ENCODE measurements at regions not wholly inside any gene's neighbourhood (a gene's known extent, or its start where the extent isn't known, plus 50 kb on each side); places are given as distances from the start of the nearest gene placed in this dataset.
"Not testable (repeated sequence)": the region's sequence is repeated elsewhere in the genome, so short reads cannot be mapped to it uniquely, and the experiment has no call there.

DNA sequence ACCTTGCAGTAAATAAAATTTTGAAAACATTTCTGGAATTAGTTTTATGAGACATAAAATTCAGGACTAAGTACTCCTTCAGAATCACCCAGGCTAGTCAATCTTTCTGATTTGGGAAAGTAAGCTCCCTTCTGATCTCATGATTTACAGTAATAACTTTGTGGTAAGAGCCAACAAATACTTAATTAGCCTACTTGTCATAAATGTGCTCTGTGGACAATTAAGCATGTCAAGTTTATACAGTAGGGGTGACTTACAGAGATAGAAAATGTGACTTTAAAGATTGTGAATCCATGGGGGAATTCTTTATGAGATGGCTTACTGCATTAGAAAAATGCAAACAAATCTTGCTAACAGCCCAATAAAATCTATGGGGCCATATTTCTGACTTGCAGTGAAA is 616.9 kb upstream of the GHITM start:
- no peak for DNase-seq

DNA sequence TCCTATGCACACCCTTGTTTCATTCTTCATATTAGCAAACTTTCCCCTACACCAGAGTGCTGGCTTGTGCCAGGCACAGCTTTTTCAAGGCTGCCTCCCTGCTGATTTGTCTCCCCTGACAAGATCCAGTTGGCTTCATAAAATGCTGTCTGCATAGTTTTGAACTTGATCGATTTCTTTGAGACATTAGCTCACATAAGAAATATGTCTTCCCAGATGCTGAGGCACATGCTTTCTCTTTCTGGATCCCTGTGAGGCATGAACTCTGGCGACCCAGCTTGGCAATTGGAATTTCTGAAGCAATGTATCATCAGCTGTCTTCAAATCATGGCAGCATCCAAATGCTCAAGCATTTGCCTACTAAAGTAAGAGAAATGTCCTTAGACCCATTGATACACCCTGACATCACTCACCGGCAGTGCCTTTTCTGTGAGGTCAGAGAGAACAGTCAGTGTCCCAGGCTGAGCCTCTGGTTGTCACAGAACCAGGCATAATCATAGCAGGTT is 616.4 kb upstream of the GHITM start:
- DNase-seq: no peak

DNA sequence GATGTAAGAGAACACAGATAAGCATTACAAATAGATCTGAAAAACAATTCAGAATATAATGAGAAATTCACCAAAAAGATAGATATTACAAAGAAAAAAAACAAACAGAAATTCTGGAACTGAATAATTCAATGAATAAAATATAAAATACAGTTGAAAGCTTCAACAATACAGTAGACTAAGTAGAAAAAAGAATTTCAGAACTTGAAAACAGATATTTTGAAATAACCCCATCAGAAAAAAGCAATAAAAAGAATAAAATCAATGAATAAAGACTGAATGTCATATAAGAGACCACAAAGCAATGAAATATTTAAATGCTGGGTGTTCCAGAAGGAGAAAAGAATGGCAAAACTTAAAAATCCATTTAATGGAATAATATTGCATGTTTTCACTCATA is 611.4 kb upstream of the GHITM start:
- no peak for DNase-seq

DNA sequence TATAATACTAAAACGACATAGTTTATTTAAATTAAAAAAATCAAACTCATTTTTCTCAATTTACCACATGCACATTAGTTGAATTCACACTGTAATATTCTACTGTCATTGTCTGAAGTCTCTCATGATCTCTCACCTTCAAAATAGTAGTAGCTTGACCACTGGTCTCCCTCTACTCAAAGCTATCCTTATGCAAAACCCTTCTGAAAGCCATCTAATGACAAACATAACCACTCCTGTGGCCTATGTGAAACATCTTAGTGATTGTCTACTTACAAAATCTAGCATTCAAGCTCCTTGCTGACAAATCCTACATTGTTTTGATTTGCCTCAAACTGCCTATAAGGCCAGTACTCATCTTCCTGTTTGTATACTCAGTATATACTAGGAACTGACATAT is 606.0 kb upstream of the GHITM start:
- DNase-seq: no peak

DNA sequence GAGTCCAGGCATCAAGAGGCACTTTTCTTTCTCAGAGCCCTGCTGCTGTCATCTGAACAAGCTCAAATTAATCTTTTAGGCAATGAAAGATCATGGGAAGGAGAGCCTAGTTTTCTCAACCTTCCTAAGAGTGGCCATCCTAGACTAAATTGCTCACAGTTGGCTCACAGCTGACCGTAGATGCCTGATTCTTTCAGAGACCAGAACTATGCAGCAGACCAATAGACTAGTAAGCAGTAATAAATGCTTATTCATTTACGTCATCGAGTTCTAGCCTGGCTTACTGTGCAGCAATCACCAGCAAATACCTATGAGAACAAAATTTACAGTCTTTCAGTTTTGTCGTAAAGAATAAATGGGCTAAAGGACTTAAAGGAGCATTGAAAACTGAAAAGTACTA is 602.9 kb upstream of the GHITM start:
- no peak for DNase-seq

DNA sequence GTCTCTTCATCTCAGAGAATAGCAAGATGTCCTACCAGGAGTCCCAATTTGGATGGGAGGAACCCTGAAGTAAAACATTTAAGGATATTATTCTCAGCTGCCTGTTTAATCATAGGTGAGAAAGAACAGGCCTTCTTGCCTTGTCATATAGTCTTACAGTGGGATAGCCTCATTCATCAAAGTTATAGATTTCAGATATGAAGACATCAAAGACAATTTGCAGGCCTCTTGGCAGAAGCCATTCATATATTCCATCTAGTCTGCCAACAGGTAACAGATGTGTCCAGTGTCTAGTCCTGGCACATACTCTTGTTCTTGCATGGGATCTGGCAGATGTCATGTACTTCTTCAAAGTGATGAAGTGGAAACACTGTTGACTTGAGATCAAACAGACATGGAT is 601.3 kb upstream of the GHITM start:
- DNase-seq: no peak

DNA sequence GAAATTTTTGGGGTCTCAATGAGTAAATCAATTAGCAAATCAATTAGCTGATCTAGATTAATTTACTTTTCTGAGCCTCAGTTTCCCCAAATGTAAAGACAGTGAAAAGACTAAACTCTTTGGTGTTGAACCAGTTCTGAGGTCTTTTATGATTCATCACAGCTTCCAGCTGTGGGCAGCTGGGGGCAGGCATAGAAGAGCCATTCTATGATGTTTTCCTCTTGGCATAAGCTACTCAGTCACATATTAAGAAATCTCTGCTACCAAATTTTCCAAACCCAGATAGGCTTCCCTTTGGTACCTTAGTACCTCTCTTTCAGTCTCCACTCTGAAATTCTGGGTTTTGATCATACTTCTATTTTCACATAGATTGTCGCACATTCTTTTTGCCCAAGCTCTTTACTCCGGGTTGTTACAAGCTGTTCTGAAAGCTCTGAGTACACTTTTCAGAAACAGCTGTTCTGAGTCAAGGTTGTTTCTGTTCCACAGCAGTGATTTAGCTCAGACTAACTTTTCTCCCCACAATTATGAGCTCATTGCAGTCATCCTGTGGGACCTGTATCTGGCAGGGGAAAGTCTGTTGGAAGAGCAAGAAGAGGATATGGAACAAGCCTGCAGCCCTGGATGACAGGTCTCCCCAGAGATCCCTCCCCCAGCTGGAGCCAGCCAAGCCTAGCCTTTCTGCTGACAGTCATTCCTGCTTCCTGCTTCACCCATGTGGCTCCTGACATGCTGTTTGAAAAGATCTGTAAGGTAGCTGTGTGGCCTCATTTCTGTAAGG is 599.6 kb upstream of the GHITM start:
- no peak for DNase-seq

DNA sequence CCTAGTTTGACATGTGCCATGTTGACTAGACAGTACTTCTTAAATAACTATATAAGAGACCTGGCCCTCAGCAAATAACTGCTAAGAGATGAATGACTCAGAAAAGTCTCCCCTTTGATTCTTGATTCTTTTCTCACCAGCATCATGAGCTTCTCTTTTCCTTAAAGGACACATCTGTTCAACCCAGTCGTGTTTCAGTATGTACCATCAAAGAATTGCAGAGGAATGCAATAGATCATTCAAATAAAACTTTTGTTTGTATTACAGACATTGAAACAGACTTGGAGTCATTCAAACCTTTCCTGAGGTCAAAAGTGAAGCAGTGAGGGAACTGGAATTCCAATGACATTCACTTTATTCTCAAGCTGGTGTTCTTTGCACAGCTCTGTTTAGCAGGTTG is 598.3 kb upstream of the GHITM start:
- DNase-seq: no peak

DNA sequence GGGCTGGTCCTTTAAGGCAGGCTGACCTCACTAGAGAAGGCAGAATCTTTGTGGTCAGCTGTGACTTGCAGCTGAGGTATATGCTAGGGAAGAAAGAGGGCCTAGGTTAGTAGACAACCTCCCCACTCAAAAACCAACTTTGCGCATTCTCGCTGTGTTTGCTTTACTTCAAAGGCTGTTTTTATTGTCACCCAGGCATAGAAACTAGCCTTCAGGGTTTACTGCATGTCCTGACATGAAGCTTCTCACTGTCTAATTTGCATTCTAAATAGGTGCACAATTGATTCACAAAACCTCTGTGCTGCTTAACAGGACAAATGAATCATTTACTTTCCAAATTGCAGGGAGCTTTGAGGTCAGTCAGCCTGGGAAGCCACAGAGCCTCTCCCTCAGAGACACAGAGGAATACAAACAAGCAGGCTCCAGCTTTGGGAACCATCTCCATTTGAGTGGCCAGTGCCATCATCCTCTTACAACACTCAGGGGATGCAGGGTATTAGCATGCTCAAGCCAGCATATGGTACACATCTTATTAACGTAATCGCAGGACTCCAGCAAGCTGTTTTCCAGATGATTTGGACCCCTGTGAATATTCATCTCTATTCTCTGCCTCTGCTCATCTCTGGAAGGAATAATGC is 596.4 kb upstream of the GHITM start:
- no peak for DNase-seq

DNA sequence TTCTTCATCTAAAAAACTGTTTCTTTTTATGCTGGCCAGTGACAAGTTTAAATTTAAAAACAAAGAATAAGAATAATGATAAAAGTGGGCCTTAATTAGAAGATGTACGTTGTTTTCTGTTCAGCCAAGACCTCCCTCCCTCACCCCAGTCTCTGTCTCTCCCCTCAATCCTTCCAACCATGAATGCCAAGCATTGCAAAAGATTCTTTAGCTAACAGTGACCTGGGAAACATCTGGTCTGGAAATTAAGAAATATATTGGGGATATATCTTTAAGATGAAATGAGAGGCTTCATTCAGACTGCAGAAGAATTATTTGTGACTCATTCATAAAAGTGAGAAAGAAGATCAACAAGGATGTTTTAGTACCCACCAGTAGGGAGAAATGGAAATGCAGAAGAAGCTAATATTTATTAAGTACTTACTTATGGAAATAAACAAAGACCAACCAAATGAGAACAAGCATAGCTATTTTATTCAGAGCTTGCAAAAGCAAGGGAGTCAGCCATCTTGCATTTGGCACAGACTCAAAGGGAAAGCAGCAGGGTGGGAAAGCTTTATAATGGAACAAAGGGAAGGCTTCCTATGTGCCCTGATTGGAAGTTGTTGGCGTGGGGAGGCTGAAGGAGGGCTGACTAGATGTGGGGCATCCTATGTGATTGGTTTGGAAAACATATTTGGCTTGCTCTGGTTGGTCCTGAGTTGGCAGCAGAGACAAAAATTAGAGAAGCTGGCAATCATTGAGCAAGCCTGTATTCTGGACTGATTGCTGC is 595.4 kb upstream of the GHITM start:
- no peak for DNase-seq

DNA sequence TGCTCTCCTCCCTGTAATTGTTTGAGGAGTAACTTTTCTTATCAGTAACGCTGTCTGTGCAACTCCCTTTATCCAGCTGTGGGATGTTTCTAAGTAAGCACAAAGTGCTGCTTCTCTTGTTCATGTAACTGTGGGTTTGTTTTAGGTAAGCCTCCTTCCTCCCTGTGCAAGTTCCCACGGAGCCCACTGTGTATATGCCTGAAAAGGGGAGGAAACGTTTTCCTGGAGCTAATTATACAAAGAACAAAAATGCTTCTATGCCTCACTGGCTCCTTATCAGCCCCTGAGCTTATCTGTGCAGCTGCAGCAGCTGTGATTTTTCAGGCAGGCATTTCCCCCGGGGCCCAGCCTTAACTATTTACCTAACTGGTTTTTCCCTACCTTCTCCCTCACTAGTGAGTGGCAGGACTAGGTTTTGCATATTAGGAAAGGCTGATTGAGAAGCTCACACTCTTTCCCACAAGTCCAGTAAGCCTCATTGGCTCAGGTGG is 593.4 kb upstream of the GHITM start:
- DNase-seq: no peak

DNA sequence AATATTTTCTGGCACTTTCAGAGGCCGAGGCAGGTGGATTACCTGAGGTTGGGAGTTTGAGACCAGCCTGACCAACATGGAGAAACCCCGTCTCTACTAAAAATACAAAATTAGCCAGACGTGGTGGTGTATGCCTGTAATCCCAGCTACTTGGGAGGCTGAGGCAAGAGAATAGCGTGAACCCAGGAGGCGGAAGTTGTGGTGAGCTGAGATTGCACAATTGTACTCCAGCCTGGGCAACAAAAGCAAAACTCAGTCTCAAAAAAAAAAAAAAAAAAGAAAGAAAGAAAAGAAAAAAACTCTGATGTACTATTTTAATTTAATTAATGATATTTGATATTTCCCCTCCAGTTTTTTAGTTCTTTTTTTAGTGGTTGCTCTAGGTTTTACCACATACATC is 588.1 kb upstream of the GHITM start:
- not testable (repeated sequence) for DNase-seq

DNA sequence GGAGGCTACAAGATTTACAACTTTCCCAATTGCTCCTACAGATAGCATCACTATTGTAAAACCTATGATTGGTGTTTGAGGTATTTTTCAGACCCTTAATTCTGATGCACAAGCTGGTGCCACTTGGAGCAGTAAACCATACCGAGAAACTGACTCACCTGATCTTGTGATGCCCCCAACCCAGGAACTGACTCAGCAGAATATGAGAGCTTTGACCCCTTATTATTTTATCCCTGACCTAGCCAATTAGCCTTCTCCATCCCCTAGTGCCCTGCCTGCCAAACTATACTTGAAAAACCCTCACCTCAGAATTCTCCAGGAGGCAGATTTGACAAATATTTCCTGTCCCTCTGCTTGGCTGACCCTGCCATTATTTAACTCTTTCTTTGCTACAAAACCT is 585.9 kb upstream of the GHITM start:
- DNase-seq: no peak

DNA sequence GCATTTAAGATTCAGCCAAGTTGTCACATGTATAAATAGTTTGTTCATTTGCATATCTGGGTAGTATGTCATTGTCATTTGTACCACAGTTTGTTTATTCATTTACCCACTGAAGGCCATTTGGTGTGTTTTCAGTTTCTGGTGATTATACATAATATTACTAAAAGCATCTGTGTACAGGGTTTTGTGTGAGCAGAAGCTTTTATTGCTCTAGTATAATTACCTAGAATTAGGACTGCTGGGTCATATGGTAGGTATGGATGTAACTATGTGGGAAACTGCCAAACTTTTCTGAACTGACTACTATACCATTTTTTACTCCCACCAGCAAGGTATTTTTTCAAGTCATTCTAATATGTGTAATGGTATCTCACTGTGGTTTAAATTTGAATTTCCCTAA is 584.0 kb upstream of the GHITM start:
- no peak for DNase-seq

DNA sequence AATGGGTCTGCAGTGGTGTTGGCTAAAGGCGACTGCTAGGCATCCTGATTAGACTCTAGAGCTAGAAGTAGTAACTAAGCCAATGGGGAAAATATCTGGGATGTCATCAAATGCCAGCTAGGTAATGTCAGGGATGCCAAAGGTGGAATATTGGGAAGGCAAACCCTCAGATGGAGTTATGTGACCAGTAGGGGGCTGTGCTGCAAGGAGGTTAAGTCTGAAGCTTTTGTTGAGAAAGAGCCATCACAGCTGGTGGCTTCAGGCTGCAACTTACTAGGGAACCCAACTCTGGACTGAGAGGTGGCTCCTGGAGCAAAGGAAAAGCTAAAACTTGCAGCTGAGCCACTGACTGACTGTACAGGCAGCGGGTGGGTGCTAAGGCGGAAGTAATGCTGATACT is 576.9 kb upstream of the GHITM start:
- DNase-seq: no peak

DNA sequence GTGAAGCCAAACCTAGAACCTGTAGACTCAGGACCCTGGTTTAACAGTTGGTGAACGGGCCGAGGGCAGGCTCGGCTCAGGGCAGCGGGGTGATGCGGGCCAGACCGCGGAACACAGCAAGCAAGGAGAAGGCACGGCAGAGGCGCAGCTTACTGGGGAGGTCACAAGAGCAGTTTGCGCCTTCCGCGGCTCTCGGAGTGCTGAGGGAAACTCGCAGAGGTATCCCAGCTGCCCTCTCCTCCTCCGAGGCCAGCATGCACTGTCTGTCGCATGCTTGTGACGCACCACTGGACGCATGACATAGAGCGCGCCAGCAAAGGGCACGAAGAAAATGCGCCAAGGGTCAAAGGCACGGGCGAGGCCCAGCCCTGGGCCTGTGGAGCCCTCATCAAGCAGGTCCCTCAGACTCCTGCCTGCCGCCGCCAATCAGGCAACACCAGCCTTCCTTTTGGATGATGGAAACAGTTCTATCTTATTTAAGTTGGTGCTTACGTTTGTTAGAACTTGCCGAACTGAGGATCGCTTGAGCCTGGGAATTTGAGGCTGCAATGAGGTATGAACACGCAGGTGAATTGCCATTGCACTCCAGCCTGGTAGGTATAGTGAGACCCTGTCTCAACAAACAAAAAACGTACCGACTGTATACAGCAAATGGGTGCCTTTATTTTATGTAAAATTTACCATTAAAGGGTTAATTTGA is 574.3 kb upstream of the GHITM start:
- DNase-seq: no peak

DNA sequence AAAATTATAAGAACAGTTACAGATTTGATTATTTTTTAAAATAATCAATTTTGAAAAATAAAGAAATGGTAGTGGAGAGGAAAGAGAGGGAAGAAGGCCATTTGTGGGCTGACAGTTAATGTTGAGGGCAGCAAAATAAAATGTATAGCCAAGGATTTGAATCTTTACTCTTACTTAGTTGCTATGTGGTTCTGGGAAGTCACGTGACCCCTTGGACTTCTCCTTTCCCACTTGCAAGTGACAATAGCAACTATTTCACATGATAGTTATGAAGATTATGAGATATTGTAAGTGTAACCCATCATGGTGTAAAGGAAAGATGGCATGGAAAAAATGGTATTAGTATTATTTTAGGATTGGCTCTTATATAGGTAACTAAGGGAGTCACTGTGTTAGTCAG is 567.3 kb upstream of the GHITM start:
- no peak for DNase-seq

DNA sequence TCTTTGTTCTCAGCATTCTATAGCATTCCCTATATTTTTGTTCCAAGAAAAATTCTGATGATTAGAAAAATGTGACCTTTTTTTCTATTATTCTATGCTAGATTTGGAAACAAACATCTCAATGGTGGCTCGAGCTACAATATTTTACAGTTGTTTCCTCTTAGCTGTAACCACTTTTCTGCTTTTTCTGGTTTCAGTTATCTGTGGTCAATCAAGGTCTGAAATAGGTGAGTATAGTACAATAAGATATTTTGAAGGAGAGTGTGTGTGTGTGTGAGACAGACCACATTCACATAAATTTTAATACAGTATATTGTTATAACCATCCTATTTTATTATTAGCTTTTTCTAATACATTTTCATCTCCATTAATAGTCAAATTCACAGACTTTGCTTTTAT is 564.5 kb upstream of the GHITM start:
- no peak for DNase-seq

DNA sequence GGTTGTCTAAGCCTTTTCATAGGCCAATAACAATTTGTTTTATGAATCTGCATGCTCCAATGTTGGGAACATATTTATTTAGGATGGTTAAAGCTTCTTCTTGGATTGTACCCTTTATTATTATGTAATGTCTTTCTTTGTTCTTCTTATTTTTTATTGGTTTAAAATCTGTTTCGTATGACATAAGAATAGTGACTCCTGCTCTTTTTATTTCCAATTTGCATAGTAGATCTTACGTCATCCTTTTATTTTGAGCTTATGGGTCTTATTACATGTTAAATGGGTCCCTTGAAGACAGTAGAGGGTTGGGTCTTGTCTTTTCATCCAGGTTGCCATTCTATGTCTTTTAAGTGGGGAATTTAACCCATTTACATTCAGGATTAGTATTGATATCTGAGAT is 561.9 kb upstream of the GHITM start:
- no peak for DNase-seq

DNA sequence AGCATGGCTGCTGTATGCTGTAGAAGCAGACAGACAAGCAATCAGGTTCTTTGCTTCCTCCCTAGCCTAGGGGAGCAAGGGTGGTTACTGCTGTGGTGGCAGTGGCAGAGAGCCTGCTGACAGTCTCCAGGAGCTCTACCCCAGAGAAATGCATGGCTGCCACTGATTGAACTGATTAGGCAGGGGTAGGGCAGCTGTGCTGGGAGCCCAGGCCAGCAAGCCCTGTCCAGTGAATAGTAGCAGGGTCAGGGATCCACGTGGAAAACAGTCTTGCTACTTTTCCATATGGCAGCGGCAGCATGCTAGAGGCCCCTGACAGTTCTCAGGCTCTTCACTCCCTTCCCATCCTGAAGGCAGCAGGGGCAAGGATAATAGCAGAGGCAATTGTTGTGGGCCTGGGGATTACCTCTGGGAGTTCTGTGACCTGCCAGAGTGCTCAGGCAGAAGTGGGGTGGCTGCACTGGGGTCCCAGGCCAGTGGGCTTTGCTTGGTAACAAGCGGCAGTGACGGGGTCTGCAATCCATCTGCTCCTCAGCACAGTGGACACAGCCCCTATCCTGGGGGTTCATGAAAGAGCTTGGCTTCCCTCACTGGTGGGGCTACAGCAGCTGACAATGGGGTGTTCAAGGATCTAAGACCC is 558.8 kb upstream of the GHITM start:
- DNase-seq: no peak

DNA sequence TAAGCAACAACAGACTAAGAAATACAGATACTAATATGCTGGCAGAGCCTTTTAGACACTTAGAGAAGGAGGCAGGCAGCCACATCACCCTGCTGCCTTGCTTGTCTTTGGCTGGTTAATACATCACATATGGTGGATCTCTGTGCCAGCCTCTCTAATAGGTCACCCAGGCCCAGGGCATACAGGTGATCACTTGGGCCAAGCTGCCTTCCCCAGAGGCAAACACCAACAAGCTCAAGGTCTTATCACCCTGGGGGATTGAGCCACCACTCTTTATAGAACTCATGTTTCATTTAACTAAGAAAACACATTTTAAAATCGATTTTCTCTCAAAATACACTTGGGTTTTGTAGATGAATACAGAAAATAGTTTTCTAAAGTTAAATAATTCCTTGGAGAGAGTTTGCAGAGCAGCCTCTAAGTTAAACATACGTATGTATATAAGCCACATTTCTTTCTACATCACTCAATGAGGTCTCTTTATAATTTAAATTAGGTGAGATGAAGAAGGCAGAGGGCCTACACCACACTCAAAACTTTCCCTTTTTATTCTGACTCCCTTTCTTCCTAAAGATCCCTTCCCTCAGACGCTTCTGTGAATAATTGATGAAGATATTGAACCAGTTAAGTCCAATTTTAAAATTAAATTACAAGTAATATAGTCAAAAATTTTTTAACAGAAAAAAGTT is 556.8 kb upstream of the GHITM start:
- no peak for DNase-seq

DNA sequence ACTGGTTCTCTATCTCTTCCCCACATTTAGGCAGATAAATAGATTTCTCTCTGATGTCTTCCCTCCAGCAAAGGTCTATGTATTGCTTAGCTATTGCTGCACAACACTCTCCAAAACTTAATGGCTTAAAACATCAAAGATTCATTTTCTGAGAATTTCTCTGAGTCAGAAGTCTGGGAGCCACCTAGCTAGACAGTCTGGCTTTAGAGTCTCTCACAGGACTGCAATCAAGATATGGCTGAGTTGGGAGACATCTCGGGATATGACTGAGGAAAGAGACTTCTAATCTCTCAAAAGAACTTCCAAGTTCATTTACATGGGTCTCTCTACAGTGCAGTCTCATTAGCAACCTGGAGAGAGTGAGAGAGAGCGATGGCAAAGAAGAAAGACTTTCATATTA is 553.6 kb upstream of the GHITM start:
- DNase-seq: no peak
